Right lobe of liver (tissue), 6 donors: ENCODE measurements at regions not wholly inside any gene's neighbourhood (a gene's known extent, or its start where the extent isn't known, plus 50 kb on each side); places are given as distances from the start of the nearest gene placed in this dataset.

Experiments used
- ATAC-seq, 4 donors: fragments of 200-7000 bp; cut with Tn5 transposase; one replicate each; pipeline ENCODE4 v1.9.1; 2020; ENCODE audit warnings: mild to moderate bottlenecking in 4 of 4, moderate library complexity in 4 of 4
- DNase-seq, 3 donors: peaks; one replicate each; pipeline ENCODE4 v3.0.0-alpha.2; 2020
- H3K27ac ChIP-seq, 3 donors: fragments of 200-600 bp; one replicate each; pipeline ENCODE4 v1.8.0; 2022
- H3K27me3 ChIP-seq, 2 donors: fragments of 200-600 bp; one replicate each; pipeline ENCODE4 v1.8.0; 2022
- H3K36me3 ChIP-seq, 4 donors: fragments of 200-600 bp; sonication (generic) in 1 of 4; one replicate each; pipeline versions ENCODE4 v1.5.1 to v1.8.0; 2017 to 2022; ENCODE audit warnings: control low read depth in 1 of 4
- H3K4me1 ChIP-seq, 4 donors: fragments of 200-600 bp; sonication (generic) in 1 of 4; one replicate each; pipeline versions ENCODE4 v1.5.1 to v1.8.0; 2017 to 2022; ENCODE audit warnings: control low read depth in 1 of 4
- H3K4me3 ChIP-seq, 3 donors: fragments of 200-600 bp; one replicate each; pipeline ENCODE4 v1.8.0; 2022
- H3K9me3 ChIP-seq, 4 donors: fragments of 200-600 bp; sonication (generic) in 1 of 4; one replicate each; pipeline versions ENCODE4 v1.5.1 to v1.8.0; 2017 to 2022; ENCODE audit warnings: control low read depth in 1 of 4
- CTCF ChIP-seq, 4 donors: fragments of 200-600 bp in 3 of 4; fragments of 450-650 bp in 1 of 4; IDR thresholded peaks; one replicate each; pipeline versions ENCODE4 v1.5.1 to v1.8.0; 2016 to 2022; ENCODE audit warnings: antibody characterized with exemption in 4 of 4, mild to moderate bottlenecking in 2 of 4
- POLR2A ChIP-seq: fragments of 450-650 bp; IDR thresholded peaks from one replicate; pipeline ENCODE4 v1.6.1; 2017; ENCODE audit warnings: antibody characterized with exemption, mild to moderate bottlenecking
- WGBS: methylation state at CpG from one replicate; pipeline ENCODE4 v1.1.6; 2018; ENCODE audit warnings: low coverage, low lambda C conversion rate; ENCODE audit not compliant: insufficient coverage; ENCODE audit errors: missing lambda C conversion rate; 5-methylcytosine and 5-hydroxymethylcytosine counted together
- intact Hi-C, 2 donors: fragments of 100-400 bp; cut with DNase I; formaldehyde crosslinking; loops; one replicate each; pipeline versions ENCODE4 v1.11.2 to v1.14.1; 2022
- donor health status: DM: no; HTN: yes; CAD: no.
- donor health status: DM: no; HTN: no; CAD: no.
- donor health status: DM: no; HTN: no; CAD: no.
- donor health status: DM: no; HTN: yes; CAD: no.
- donor health status: DM: no; HTN: yes; CAD: no.

GRCh38 chr17:51430591-51430990, 170.2 kb downstream of the UTP18 start:
- 84% methylated on average over 5 of the region's 5 CpGs for WGBS
- Histone ChIP-seq H3K4me1 (peaks cover 0 to 7% (median 2%) of the 10 kb centered on the region in 4 donors), H3K27me3 (no peaks in the 10 kb centered on the region), H3K27ac (no peak overlapping the region), H3K4me3 (no peak overlapping the region), H3K9me3 (no peaks in the 10 kb centered on the region), H3K36me3 (no peaks in the 10 kb centered on the region)
- no peak for ATAC-seq
- DNase-seq = no peak
- TF ChIP-seq POLR2A = no peak
- TF ChIP-seq CTCF (IDR thresholded peaks at IDR 0.05) = no peak
- intact Hi-C loops = no loop called here

GRCh38 chr17:51434434-51435170, 174.3 kb downstream of the UTP18 start:
- 72% methylated on average over 7 of the region's 7 CpGs for WGBS
- DNase-seq = no peak
- ATAC-seq = no peak
- no peak overlapping the region for H3K27ac ChIP-seq
- no peak for TF ChIP-seq CTCF (IDR thresholded peaks at IDR 0.05)
- TF ChIP-seq POLR2A = no peak
- intact Hi-C loops = no loop called here
- H3K27me3 ChIP-seq = no peaks in the 10 kb centered on the region
- H3K36me3 ChIP-seq = no peaks in the 10 kb centered on the region
- H3K4me3 ChIP-seq = no peak overlapping the region
- H3K4me1 ChIP-seq = peaks cover 0 to 18% (median 7%) of the 10 kb centered on the region in 4 donors
- H3K9me3 ChIP-seq = no peaks in the 10 kb centered on the region

- peak in 2 of 4 donors; percentile 10 to 26 for ATAC-seq
- no peak for TF ChIP-seq POLR2A
- no peak for TF ChIP-seq CTCF (IDR thresholded peaks at IDR 0.05)
- Histone ChIP-seq H3K27ac (peak overlapping the region in 1 of 3 donors; percentile 58), H3K9me3 (no peaks in the 10 kb centered on the region), H3K4me1 (peaks cover 0 to 24% (median 7%) of the 10 kb centered on the region in 4 donors), H3K27me3 (no peaks in the 10 kb centered on the region), H3K4me3 (peak overlapping the region in 1 of 3 donors; percentile 40), H3K36me3 (no peaks in the 10 kb centered on the region)
- peak; percentile 25 to 64 (median 48) for DNase-seq
- WGBS = 24% methylated on average over 3 of the region's 3 CpGs
- intact Hi-C loops = no loop called here
Measured at GRCh38 chr17:51435171-51435552, 174.8 kb downstream of the UTP18 start.

GRCh38 chr17:51435641-51436091, 175.3 kb downstream of the UTP18 start:
- Histone ChIP-seq H3K4me3 (peak overlapping the region in 1 of 3 donors; percentile 40), H3K9me3 (no peaks in the 10 kb centered on the region), H3K4me1 (peaks cover 0 to 26% (median 7%) of the 10 kb centered on the region in 4 donors), H3K27me3 (no peaks in the 10 kb centered on the region), H3K27ac (peak overlapping the region in 1 of 3 donors; percentile 58), H3K36me3 (no peaks in the 10 kb centered on the region)
- ATAC-seq (peak; percentile 92 to 99 (median 99)), DNase-seq (peak; percentile 84 to 94 (median 91))
- 0% methylated on average over 1 of the region's 5 CpGs for WGBS
- TF ChIP-seq POLR2A (no peak), CTCF (IDR thresholded peaks at IDR 0.05) (peak; percentile 41 to 73 (median 56))
- intact Hi-C loops = no loop called here
